Pulmonary artery endothelial cell (primary cell): ENCODE measurements at regions not wholly inside any gene's neighbourhood (a gene's known extent, or its start where the extent isn't known, plus 50 kb on each side); places are given as distances from the start of the nearest gene placed in this dataset.
"Not testable (repeated sequence)": the region's sequence is repeated elsewhere in the genome, so short reads cannot be mapped to it uniquely, and the experiment has no call there.

ENCODE experiments used
- DNase-seq: peaks from one replicate; pipeline ENCODE4 v3.0.0-alpha.2; 2011; ENCODE audit warnings: low read depth, low spot score

DNA sequence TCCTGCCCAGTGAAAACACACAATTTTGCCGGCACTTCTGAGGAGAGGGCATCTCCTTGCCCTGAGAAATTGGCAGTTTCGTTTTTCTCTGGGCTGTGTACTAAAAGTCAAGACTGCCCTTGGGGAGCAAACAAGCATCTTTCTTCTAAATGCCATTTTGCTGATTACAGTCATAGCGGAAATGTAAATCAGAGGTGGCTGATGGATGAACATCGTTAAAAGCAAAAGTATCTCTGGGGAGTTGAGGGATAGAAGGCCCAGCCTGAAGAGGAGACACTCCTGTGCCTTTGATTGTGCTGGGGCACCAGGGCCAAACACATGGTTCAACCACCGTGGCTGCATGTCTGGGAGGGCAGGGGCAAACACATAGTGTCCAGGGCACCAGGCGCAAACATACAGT, 49.8 kb downstream of the ABCC12 start:
- DNase-seq, result no peak

DNA sequence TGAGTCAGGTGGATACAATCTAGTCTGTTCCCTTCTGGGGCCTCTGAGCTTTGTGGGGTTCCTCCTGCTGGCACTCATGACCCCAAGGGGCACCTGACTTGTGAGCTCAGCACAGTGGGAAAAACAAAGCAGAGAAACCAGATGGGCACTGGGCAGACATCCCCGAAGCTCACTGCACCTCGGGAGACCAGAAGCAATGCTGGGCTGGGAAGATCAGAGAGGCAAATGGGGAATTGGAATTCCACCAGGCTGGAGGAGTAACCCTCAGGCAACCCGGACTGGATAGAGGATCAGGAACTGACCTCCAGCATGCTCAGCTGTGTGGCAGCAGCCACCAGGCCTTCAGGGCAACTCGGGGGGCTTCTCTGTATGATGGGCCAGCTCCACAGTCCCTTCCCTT, 50.3 kb downstream of the ABCC12 start:
- no peak for DNase-seq

DNA sequence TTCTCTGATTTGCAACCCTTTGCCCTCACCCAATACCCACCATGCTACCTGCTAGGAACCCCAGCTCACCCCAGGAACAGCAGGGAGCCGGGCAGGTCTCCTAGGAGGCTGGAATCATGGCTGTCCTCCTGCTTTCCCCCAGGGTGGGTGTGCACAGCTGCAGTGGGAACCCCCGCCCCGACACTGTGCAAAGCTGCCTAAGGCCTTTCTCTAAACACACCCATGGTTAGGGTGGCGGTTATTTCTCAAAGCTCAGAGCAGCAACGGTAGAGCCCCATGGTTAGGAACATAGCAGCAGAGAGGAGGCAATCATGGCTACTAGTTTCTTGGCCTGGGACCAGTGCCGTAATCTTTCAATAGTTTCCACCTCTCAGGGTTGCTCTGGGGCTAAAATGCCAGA, 52.2 kb downstream of the ABCC12 start:
- no peak for DNase-seq

DNA sequence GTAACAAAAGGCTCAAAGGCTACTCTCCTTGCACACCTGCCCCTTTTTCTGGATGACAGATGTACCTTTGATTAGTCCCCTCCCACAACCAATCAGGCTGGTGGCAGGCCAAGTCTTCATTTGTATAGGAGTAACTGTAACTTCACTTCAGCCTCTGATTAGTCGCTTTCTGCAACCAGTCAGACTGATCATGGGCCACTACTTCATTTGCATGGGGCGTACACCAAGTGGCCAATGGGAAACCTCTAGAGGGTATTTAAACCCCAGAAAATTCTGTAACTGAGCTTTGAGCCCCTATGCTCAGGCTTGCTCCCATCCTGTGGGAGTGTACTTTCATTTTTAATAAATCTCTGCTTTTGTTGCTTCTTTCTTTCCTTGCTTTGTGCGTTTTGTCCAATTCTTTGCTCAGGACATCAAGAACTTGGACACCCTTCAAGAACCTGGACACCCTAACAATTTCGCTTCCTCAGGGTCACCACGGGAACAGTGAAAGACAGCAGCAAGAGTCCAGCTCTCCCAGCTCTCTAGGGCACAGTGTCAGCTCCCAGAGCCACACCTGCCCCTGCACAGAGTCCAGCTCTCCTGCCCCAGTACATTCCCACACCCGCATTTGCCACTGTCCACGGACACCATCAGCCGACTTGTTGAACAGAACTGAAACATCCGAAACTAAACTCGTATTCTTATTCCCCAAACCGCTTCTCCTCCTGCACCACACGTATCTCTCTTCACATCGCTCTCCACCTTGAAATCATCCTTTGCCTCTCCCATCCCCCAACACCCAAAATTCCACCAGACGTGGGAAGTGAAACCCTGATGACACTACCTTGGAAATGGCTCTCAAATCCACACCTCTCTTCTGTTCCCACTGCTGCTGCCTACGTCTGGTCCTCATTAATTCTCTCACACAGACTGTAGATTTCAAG, 53.4 kb downstream of the ABCC12 start:
- DNase-seq, result no peak

DNA sequence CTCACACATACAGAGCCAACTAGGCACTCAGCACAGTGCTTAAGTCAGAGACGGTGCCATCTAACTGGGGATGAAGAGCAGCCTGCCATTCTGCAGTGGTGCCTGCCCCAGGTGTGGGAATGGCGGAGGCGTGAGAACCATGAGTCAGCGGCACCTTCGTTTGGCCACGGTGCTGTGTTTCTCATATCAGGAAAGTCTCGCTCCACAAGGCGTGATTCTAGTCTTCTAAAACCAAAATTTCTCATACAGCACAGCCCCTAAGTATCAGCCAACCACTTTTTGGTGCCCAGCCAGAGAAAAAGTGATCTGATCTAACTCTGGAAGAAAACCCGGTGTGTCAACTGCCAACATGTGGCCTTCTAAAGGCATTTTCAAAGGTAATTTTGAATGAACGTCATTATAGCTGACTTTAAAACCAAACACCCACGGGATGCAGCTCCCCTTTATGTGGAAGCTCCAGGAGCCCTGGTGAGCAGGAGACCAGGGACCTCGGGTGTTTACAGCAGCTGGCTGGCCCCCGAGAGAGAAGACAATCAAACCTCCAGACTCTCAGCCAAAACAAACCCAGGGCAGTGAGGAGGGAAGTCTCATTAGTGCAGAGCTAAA, 54.6 kb downstream of the ABCC12 start:
- DNase-seq, result no peak

DNA sequence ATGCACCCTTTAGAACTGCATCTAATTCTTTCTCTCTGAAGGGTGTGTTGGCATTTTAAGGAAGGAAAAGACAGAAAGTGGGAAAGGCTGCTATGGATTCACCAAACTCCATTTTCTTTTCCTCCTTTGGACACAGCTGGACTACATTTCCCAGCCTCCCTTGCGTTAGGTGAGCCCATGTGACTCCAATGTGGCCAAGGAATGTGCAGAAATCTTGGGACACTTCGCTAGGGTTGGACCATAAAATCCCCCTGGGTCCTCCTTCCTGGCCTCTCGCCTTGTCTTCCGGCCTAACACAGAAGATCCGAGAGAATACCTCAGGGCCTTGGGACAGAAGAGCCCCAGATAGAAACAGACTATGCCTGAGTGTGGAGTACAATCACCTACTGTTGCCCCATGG, 56.3 kb downstream of the ABCC12 start:
- no peak for DNase-seq

DNA sequence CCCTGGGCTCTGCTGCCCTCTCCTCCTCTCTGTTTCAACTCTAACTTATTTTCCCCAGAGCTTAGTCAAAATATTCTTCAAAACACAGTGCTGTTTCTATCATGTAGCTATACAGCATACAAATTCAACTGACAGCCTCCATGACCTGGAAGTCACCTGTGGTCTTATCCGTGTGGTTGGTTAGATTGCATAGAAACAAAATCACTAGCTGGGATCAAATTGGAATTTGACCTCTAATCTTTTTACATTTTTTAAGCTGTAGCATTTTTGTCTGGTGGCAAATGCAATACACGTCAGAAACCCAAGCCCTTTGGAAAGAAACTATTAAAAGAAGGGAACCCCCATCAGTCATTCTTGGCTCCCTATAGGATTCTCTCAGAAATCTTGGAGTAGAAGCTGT, 57.3 kb downstream of the ABCC12 start:
- DNase-seq, result no peak

DNA sequence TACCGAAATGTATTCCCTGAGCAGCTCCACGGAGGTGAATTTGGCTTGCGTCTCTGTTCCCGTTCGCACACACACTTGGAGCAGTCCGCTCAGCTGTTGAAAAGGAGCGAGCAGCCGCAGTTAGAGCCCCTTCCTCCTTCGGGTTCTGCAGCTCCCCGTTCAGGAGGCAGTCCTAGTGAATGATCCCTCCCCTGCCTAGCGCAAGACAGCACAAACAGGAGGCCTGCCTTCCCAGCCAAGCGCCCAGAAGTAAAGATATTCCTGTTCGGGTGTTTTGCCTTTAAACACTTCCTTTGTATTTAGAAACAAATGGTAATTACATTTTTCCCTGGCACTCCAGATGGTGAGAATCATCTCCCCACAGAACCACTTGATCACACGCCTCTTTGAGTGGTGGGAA, 64.7 kb downstream of the ABCC12 start:
- DNase-seq, result no peak

DNA sequence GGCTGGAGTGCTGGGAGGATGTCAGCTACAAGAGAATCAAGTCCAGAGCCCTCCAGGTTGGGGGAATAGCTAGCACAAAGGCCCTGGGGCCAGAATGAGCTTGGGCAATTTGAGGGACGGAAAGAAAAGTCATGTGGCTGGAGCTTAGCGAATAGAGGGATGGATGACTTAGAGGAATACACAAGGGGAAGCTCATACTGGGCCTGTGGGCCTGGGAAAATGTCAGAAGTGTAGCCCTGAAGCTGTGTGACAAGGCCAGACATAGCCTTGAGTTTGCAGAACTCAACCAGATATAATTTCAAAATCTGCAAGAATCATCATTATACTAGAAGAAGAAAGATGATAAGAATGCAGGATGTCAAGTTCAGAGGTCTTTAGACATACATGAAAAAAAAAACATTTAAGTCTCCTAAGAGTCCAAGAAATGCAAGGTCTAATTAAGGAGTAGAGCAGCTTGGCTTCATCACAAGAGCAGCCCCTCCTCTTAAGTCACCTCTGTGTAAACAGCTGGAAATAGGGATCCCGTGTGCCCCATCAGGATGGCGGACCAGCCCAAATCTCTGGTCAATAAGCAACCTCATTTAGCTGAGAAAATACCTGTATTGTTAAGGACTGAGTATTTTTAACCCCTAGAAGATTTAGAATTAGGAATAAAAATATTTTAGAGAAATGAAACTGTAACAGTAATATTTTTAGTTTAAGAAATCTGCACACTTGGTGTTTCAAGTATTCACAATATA, 66.6 kb downstream of the ABCC12 start:
- no peak for DNase-seq

DNA sequence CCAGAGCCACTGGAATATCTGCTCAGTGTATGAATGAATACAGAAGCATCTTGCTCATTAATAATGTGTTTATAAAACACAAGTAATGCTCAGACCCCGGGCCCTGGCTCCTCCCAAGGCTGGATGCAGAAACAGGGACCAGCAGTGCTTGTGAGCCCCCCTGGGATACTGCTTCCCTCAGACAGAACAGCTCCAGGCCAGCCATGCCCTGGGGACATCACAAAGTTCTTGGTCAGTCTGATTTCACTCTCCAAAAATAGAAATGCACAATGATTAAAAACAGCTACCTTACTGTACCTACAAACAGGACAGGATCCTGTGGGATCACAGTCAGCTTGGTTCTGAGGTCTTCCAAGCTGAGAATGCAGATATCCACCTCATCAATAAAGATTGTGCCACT, 68.2 kb downstream of the ABCC12 start:
- no peak for DNase-seq

DNA sequence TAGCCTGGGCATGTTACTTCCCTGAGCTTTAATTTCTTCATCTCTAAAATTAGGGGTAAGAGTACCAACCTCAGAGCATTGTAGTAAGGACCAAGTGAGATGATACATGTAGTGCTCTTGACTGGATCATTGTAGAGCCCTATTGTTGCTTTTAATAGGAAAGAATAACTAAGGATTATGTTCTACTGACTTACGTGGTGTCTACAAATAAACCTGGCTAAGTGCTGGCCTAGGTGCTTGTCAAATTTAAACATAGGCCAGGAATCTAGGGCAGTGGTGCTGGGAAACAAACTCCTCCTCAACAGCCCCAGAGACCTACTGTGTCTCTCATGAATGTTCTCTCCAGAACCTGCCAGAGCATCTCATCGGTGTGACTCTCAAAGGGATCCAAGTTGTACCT, 69.4 kb downstream of the ABCC12 start:
- no peak for DNase-seq

DNA sequence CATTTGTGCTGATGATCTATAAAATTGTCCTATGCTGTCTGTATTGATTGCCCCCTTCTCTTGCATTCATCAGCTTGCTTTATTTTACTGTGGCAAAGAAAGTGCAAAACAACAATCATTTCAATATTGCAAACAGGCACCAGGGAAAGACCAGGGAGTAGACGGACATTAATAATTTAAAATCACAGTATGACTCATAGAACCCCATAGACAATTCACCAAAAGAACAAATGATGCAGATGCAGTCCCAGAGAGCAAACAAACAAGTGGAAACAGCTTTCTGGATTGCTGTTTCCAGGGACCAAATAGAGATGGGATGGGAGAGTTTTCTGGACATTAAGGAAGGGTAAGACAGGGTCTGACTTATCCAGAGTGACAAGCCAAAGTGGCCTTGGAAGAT, 70.1 kb downstream of the ABCC12 start:
- DNase-seq, result no peak

DNA sequence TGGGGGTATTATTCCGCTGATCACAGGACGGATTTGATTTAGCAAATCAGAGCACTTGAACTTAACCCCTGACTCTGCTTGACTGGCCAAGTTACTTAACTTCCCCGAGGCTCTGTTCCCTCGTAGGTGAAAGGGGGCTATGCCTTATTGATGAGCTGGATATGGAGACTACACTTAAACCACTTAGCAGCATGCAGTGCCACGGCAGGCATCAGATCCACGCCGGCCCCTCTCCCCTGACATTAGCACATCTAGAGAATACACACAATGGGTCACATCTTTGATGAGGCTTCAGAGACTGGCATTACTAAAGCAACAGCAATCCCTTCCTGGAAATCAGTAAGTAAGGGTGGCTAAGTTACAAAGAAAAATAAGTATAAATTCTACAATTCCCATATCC, 71.0 kb downstream of the ABCC12 start:
- no peak for DNase-seq

DNA sequence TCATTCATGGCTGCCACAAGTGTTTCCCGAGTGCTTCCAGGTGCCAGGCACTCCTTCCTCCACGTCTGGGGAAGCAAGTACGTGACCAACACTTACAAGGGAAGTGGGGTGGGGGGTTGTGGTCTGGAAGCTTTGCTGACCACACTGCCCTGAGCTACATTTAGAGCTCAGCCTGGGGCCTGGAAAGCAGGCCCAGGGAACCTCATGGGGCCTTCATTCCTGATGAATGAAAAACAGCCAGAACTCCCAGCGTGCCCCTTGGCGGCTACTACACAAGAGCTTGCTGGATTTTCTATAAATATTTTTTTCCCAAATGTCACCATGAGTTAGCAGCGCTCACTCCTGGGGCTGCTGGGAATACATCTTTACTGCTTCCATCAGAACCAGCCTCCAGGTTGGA, 73.3 kb downstream of the ABCC12 start:
- no peak for DNase-seq

DNA sequence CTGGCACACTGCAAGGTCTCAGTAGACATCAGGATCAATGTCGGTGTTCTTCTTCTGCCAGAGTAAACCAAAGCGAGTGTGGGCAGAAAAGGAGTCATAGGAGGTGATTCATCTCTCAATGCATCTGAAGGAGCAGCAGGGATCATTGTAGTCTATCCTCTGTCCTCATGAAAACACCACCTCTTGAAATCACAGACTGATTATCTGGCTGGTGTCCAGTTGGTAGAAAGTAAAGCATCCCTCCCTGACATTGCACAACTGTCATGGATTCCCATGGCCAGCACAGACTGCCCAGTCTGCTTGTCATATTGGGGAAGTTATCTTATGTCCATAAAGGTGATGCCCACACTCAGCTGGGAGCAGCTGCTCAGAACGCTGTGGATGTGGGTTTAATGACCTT, 74.1 kb downstream of the ABCC12 start:
- DNase-seq, result no peak

DNA sequence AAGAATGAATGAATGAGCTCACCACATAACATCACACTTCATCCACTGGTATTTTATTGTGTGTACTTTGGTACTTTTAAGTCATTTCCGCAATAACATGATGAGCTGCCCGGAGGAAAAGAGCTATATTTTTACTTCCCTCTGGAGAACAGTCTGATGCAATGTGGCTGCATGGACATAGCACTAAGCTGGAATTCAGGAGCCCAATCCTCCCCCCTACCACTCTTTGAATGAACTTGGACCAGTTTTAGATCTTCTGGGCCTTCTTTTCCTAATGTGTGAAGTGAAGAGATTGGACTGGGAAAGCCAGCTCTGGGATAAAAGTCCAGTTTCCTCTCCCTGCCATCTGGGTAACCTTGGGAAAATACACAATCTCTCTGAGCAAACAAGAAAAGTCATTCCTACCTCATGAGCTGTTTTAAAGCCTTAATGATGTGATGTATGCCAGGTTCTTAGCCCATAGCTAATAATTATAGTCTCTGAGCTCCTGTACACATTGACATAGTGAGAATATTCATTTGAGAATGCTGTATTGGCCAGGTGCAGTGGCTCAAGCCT, 79.3 kb downstream of the ABCC12 start:
- no peak for DNase-seq

DNA sequence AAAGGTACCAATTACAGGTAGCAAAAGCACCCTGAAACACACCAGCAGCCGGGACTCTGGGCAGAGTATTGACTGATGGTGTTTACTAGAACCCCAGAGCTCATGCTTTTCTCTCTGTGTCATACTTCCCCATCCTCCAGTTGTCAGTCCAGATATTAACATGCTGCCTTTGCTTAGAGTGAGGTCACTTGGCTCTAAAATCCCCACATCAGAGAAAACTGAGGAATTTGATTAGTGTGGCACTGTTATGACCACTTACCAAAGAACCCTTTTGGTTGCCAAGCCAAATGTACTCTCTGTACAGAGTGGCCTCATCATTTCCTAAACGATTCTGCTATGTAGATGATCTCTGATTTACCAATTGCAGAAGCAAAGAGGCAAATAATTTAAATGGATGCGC, 80.4 kb downstream of the ABCC12 start:
- DNase-seq, result no peak

DNA sequence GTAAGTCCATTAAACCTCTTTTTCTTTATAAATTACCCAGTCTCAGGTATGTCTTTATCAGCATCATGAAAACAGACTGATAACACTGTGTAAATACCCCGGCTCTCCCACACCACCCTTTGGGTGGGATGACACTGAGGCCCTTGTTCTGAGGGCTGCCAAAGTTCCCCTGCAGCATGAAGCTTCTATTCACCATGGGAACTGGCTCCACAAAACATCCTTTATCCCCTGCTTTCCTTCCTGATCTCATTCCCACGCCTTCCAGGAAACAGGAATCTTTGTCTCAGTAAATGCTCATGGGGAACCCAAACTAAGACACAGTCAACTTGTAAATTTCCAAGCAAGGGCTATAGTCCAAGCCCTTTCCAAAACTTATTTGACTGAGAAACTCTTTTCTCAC, 88.4 kb downstream of the ABCC12 start:
- DNase-seq, result no peak

DNA sequence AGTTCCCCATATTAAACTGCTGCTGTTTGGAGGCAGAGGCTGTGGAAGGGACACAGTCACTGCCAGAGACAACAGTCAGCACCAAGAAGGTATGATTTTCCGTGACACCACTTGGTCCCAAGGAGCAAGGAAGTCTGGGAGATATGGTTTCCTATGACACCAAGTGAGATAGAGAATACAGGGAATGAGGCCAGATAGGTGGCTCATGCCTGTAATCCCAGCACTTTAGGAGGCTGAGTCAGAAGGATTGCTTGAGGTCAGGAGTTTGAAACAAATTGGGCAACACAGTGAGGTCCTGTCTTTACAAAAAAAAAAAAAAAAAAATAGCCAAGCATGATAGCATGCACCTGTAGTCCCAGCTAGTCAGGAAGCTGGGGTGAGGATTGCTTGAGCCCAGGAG, 90.8 kb downstream of the ABCC12 start:
- DNase-seq, result no peak

DNA sequence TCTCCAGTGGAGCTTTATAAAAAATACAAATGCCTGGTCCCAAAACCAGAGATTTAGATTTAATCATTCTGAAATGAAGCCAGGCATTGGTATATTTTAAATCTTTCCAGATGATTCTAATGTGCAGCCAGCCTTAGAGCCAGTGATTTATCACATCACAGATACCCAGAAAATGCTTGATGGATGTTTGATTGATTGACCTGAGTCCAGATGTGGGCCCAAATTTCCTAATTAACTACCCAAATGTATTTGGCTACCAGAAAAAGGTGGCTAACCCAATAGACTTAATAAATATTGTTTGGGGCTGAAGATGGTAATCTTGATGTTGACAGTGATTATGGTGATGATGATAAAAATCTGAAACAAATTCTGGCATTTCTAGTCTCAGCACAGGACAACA, 93.1 kb downstream of the ABCC12 start:
- DNase-seq, result no peak

DNA sequence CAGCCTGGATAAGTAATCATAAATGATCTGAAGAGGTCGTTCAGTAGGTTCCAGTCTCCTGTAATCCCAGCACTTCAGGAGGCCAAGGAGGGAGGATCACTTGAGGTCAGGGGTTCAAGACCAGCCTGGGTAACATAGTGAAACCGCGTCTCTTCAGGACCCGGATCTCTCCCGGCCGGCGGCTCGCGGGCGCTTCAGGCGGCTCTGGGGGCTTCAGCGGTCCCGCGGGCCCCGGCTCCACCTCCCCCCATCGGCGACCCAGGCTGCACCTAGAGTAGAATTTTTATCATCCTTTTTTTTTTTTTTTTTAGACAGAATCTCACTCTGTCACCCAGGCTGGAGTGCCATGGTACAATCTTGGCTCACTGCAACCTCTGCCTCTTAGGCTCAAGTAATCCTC, 95.9 kb downstream of the ABCC12 start:
- no peak for DNase-seq

DNA sequence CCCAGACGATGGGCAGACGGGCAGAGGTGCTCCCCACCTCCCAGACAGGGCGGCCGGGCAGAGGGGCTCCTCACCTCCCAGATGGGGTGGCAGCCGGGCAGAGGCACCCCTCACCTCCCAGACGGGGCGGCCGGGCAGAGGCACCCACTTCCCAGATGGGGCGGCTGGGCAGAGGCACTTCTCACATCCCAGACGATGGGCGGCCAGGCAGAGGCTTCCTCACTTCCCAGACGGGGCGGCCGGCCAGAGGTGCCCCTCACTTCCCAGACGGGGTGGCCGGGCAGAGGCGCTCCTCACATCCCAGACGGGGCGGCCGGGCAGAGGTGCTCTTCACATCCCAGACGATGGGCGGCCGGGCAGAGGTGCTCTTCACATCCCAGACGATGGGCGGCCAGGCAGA, 96.6 kb downstream of the ABCC12 start:
- not testable (repeated sequence) for DNase-seq
